NCI-H1930 (cell line): ENCODE measurements at regions not wholly inside any gene's neighbourhood (a gene's known extent, or its start where the extent isn't known, plus 50 kb on each side); places are given as distances from the start of the nearest gene placed in this dataset.

Experiments used
- DNase-seq, 2 experiments: peaks; one replicate each; lab custom pipeline; 2025; lab: John Stamatoyannopoulos, UW

GRCh38 chr14:42929806-42930480 is 1323.3 kb downstream of the LRFN5 start:
- no peak for DNase-seq

- no peak for DNase-seq
These were observed 1320.6 kb downstream of the LRFN5 start for GRCh38 chr14:42927313-42927712.

GRCh38 chr14:42921901-42922300 is 1315.2 kb downstream of the LRFN5 start:
- no peak for DNase-seq

- no peak for DNase-seq
These were observed 1311.9 kb downstream of the LRFN5 start for GRCh38 chr14:42918615-42919014.

GRCh38 chr14:42911642-42912041 is 1305.0 kb downstream of the LRFN5 start:
- DNase-seq = no peak

GRCh38 chr14:42909659-42910058 is 1303.0 kb downstream of the LRFN5 start:
- DNase-seq = no peak

GRCh38 chr14:42893183-42893582 is 1286.5 kb downstream of the LRFN5 start:
- no peak for DNase-seq

- DNase-seq = no peak
These were observed 1277.4 kb downstream of the LRFN5 start for GRCh38 chr14:42884100-42884499.

- no peak for DNase-seq
These were observed 1271.0 kb downstream of the LRFN5 start for GRCh38 chr14:42877716-42878115.

- no peak for DNase-seq
These were observed 1266.1 kb downstream of the LRFN5 start for GRCh38 chr14:42872786-42873185.

- DNase-seq = no peak
These were observed 1263.0 kb downstream of the LRFN5 start for GRCh38 chr14:42869681-42870080.

- no peak for DNase-seq
These were observed 1255.4 kb downstream of the LRFN5 start for GRCh38 chr14:42862114-42862513.

GRCh38 chr14:42860371-42860770 is 1253.7 kb downstream of the LRFN5 start:
- DNase-seq = no peak

- no peak for DNase-seq
These were observed 1249.4 kb downstream of the LRFN5 start for GRCh38 chr14:42856106-42856505.

- no peak for DNase-seq
These were observed 1248.4 kb downstream of the LRFN5 start for GRCh38 chr14:42855085-42855484.

- DNase-seq = no peak
These were observed 1247.4 kb downstream of the LRFN5 start for GRCh38 chr14:42854061-42854460.

GRCh38 chr14:42848652-42849051 is 1242.0 kb downstream of the LRFN5 start:
- DNase-seq = no peak

GRCh38 chr14:42814817-42815216 is 1208.1 kb downstream of the LRFN5 start:
- DNase-seq = no peak

- DNase-seq = no peak
These were observed 1200.2 kb downstream of the LRFN5 start for GRCh38 chr14:42806909-42807315.

GRCh38 chr14:42804141-42804540 is 1197.5 kb downstream of the LRFN5 start:
- DNase-seq = no peak

- no peak for DNase-seq
These were observed 1195.7 kb downstream of the LRFN5 start for GRCh38 chr14:42802346-42802745.

- no peak for DNase-seq
These were observed 1185.5 kb downstream of the LRFN5 start for GRCh38 chr14:42792166-42792565.

- DNase-seq = no peak
These were observed 1176.1 kb downstream of the LRFN5 start for GRCh38 chr14:42782754-42783153.

GRCh38 chr14:42778984-42779383 is 1172.3 kb downstream of the LRFN5 start:
- DNase-seq = no peak
